ENCODE measurements at regions not wholly inside any gene's neighbourhood (a gene's known extent, or its start where the extent isn't known, plus 50 kb on each side); places are given as distances from the start of the nearest gene placed in this dataset.

DNA sequence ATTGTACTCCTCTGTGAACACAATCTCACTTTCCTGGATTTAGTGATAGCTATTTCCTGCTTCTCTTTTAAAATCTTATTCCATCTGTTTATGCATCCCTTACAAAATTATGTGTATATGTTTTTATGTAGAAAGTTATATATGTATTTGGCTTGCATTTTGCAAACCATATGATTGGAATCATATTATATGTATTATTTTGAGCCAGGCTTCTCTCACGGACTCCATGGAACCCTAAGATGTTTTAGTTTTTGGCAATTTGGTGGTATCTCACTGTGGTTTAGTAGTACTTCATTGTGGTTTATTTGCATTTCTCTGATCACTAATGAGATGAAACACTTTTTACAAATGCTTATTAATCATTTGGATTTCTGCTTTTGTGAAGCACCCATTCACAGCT lies 507.3 kb upstream of the KIRREL3 start:
- Histone ChIP-seq H3K4me3 (ENCODE audit: low read length) (no peak overlapping the region), H3K27me3 (ENCODE audit: low read length) (no peaks in the 10 kb centered on the region), H3K36me3 (ENCODE audit: insufficient read depth, low read length) (no peaks in the 10 kb centered on the region), H2AFZ (ENCODE audit: low read length) (no peak overlapping the region), H3K9ac (ENCODE audit: low read length) (no peak overlapping the region), H3K4me2 (ENCODE audit: low read depth, low read length, poor library complexity, severe bottlenecking) (no peak overlapping the region), H4K20me1 (ENCODE audit: insufficient read depth, low read depth, low read length) (no peaks in the 10 kb centered on the region), H3K79me2 (ENCODE audit: low read length) (no peaks in the 10 kb centered on the region), H3K27ac (ENCODE audit: low read length) (no peak overlapping the region), H3K9me3 (ENCODE audit: low read length) (no peaks in the 10 kb centered on the region), H3K4me1 (ENCODE audit: low read length) (no peaks in the 10 kb centered on the region), H3K9me2 (replicated peaks; ENCODE audit: insufficient read depth, low read length) (no peaks in the 10 kb centered on the region)
- DNase-seq = no peak

DNA sequence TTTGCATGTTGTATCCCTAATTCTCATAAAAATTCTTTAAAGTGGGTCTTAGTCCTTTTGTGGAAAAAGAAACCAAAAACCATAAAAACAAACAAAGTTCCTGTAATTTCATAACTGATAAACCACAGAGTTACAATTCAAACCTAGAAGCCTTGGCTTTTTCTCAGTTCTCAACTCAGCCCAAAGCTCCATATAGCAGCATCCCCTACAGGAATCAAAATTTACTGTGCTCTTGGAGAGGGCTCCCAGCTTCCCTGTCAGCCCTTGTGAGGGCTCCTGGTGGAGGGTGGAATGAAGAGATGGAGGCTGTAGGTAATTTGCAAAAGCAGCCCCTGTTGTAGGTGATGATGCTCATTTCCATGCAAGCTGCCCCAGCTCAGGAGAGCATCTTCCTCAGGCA lies 506.1 kb upstream of the KIRREL3 start:
- Histone ChIP-seq H3K4me3 (ENCODE audit: low read length) (no peak overlapping the region), H3K27ac (ENCODE audit: low read length) (no peak overlapping the region)

GRCh38 chr11:127506126-127506525 lies 505.6 kb upstream of the KIRREL3 start:
- H3K4me1 ChIP-seq (ENCODE audit: low read length) = no peaks in the 10 kb centered on the region
- DNase-seq = no peak
- no peaks in the 10 kb centered on the region for H3K9me3 ChIP-seq (ENCODE audit: low read length)
- no peak overlapping the region for H3K9ac ChIP-seq (ENCODE audit: low read length)
- no peaks in the 10 kb centered on the region for H3K27me3 ChIP-seq (ENCODE audit: low read length)
- H3K4me2 ChIP-seq (ENCODE audit: low read depth, low read length, poor library complexity, severe bottlenecking) = no peak overlapping the region
- no peak overlapping the region for H2AFZ ChIP-seq (ENCODE audit: low read length)
- no peaks in the 10 kb centered on the region for H4K20me1 ChIP-seq (ENCODE audit: insufficient read depth, low read depth, low read length)
- no peak overlapping the region for H3K27ac ChIP-seq (ENCODE audit: low read length)
- no peaks in the 10 kb centered on the region for H3K79me2 ChIP-seq (ENCODE audit: low read length)
- H3K36me3 ChIP-seq (ENCODE audit: insufficient read depth, low read length) = no peaks in the 10 kb centered on the region
- no peaks in the 10 kb centered on the region for H3K9me2 ChIP-seq (replicated peaks; ENCODE audit: insufficient read depth, low read length)
- H3K4me3 ChIP-seq (ENCODE audit: low read length) = no peak overlapping the region

More for the DNA sequence above, 506.1 kb upstream of the KIRREL3 start:
- no peaks in the 10 kb centered on the region for H3K79me2 ChIP-seq (ENCODE audit: low read length)
- H3K9ac ChIP-seq (ENCODE audit: low read length) = no peak overlapping the region
- DNase-seq = no peak
- H4K20me1 ChIP-seq (ENCODE audit: insufficient read depth, low read depth, low read length) = no peaks in the 10 kb centered on the region
- H3K27me3 ChIP-seq (ENCODE audit: low read length) = no peaks in the 10 kb centered on the region
- no peaks in the 10 kb centered on the region for H3K4me1 ChIP-seq (ENCODE audit: low read length)
- no peaks in the 10 kb centered on the region for H3K36me3 ChIP-seq (ENCODE audit: insufficient read depth, low read length)
- H3K9me2 ChIP-seq (replicated peaks; ENCODE audit: insufficient read depth, low read length) = no peaks in the 10 kb centered on the region
- H3K9me3 ChIP-seq (ENCODE audit: low read length) = no peaks in the 10 kb centered on the region
- H2AFZ ChIP-seq (ENCODE audit: low read length) = no peak overlapping the region
- no peak overlapping the region for H3K4me2 ChIP-seq (ENCODE audit: low read depth, low read length, poor library complexity, severe bottlenecking)

DNA sequence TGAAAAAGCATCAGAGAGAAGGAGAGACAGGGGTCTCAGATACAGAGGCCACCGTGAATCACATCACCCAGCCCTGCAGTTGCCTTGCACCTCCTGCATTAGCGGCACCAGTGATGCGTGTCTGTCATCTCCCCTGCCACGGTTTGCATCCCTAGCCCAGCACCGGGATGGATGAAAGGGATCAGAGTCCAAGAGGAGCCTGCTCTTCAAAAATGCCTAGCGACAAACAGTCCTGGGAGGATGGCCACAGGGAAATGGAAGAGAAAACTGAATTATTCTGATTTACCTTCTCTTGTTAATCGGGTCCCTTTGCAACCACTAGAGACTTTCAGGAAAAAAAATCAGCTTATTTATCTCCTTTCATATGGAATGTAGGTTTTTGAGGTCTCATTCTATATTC lies 495.6 kb upstream of the KIRREL3 start:
- no peak for DNase-seq
- Histone ChIP-seq H3K4me1 (ENCODE audit: low read length) (no peaks in the 10 kb centered on the region), H3K4me3 (ENCODE audit: low read length) (no peak overlapping the region), H3K36me3 (ENCODE audit: insufficient read depth, low read length) (no peaks in the 10 kb centered on the region), H2AFZ (ENCODE audit: low read length) (no peak overlapping the region), H3K9me3 (ENCODE audit: low read length) (no peaks in the 10 kb centered on the region), H3K9ac (ENCODE audit: low read length) (no peak overlapping the region), H3K4me2 (ENCODE audit: low read depth, low read length, poor library complexity, severe bottlenecking) (no peak overlapping the region), H3K27ac (ENCODE audit: low read length) (no peak overlapping the region), H3K27me3 (ENCODE audit: low read length) (no peaks in the 10 kb centered on the region), H3K9me2 (replicated peaks; ENCODE audit: insufficient read depth, low read length) (no peaks in the 10 kb centered on the region), H4K20me1 (ENCODE audit: insufficient read depth, low read depth, low read length) (no peaks in the 10 kb centered on the region), H3K79me2 (ENCODE audit: low read length) (no peaks in the 10 kb centered on the region)

DNA sequence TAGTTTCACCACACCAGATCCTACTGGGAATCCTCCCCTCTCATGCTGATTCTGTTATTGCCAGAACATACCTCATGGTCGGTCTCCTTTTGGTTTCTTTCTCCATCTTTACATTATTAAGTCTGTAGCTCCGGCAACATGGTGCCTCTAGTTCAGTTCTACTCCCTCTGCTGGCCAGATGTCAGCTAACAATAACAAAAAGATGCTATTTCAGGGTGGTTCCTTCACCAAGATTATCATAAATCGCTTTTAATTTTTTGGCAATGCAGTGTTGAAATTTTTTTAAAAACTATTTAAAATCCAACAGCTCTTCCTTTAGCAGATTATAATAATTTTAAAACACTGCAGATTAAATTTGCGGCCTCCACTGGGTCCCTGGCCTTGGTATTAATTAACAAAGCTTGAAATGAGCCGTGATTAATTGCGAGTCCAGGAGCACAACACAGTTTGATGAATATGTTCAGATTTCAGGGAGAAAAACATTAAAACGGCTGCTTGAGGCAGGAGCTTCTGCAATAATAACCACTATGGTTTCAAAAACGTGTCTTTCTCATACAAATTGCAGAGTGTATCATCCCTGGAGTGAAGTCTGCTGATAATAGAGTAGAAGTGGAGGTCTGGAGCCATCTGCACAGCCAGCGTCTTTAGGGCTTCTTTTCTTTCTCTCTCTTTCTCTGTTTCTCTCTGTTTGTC lies 492.9 kb upstream of the KIRREL3 start:
- peak; percentile 56 for DNase-seq

DNA sequence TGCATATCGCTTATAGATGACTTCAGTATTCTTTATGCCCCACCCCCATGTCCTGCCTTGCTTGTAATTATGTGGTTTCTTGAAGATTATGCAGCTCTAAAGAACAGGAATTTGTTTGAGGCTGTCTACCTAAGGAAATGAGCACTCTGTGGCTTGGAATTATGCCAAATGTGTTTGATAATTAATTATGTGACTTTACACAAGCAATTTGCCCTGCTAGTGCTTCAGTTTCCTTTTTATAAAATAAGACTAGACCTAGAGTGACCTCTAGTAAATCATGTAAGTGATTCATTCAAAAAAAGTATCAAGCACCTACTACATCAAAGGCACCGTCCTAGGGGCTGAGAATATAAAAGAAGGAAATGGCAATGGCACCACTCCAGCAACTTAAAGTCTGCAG lies 491.5 kb upstream of the KIRREL3 start:
- Histone ChIP-seq H3K36me3 (ENCODE audit: insufficient read depth, low read length) (no peaks in the 10 kb centered on the region), H4K20me1 (ENCODE audit: insufficient read depth, low read depth, low read length) (no peaks in the 10 kb centered on the region), H3K27me3 (ENCODE audit: low read length) (no peaks in the 10 kb centered on the region), H3K4me1 (ENCODE audit: low read length) (no peaks in the 10 kb centered on the region), H3K27ac (ENCODE audit: low read length) (no peak overlapping the region), H2AFZ (ENCODE audit: low read length) (no peak overlapping the region), H3K9ac (ENCODE audit: low read length) (no peak overlapping the region), H3K79me2 (ENCODE audit: low read length) (no peaks in the 10 kb centered on the region), H3K9me3 (ENCODE audit: low read length) (no peaks in the 10 kb centered on the region), H3K4me3 (ENCODE audit: low read length) (no peak overlapping the region), H3K9me2 (replicated peaks; ENCODE audit: insufficient read depth, low read length) (no peaks in the 10 kb centered on the region), H3K4me2 (ENCODE audit: low read depth, low read length, poor library complexity, severe bottlenecking) (no peak overlapping the region)
- no peak for DNase-seq

More for the DNA sequence above, 492.9 kb upstream of the KIRREL3 start:
- no peaks in the 10 kb centered on the region for H3K9me2 ChIP-seq (replicated peaks; ENCODE audit: insufficient read depth, low read length)
- no peak overlapping the region for H2AFZ ChIP-seq (ENCODE audit: low read length)
- H3K9ac ChIP-seq (ENCODE audit: low read length) = no peak overlapping the region
- H4K20me1 ChIP-seq (ENCODE audit: insufficient read depth, low read depth, low read length) = no peaks in the 10 kb centered on the region
- no peak overlapping the region for H3K4me2 ChIP-seq (ENCODE audit: low read depth, low read length, poor library complexity, severe bottlenecking)
- no peak overlapping the region for H3K27ac ChIP-seq (ENCODE audit: low read length)
- H3K36me3 ChIP-seq (ENCODE audit: insufficient read depth, low read length) = no peaks in the 10 kb centered on the region
- no peaks in the 10 kb centered on the region for H3K4me1 ChIP-seq (ENCODE audit: low read length)
- H3K79me2 ChIP-seq (ENCODE audit: low read length) = no peaks in the 10 kb centered on the region
- no peaks in the 10 kb centered on the region for H3K27me3 ChIP-seq (ENCODE audit: low read length)
- H3K9me3 ChIP-seq (ENCODE audit: low read length) = no peaks in the 10 kb centered on the region
- no peak overlapping the region for H3K4me3 ChIP-seq (ENCODE audit: low read length)

DNA sequence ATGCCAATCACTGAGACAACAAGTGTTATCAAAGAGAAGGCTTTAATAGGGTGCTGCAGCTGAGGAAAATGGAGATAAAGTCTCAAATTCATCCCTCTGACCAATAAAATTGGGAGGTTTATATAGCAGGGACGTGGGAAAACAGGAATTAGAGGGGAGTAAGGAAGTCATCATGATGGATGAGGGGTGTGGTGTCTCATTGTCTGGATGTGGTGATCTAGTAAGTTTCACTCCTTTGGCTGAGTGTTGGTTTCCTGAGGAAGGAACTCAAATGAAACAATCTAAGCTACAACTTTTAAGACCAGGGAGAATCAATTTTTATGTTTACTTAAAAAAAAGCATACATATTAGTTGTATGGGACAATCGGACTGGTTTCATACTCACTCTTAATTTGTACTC lies 491.0 kb upstream of the KIRREL3 start:
- Histone ChIP-seq H3K4me2 (ENCODE audit: low read depth, low read length, poor library complexity, severe bottlenecking) (no peak overlapping the region), H3K27ac (ENCODE audit: low read length) (no peak overlapping the region), H3K9me3 (ENCODE audit: low read length) (no peaks in the 10 kb centered on the region), H2AFZ (ENCODE audit: low read length) (no peak overlapping the region), H3K36me3 (ENCODE audit: insufficient read depth, low read length) (no peaks in the 10 kb centered on the region), H3K27me3 (ENCODE audit: low read length) (no peaks in the 10 kb centered on the region), H3K4me1 (ENCODE audit: low read length) (no peaks in the 10 kb centered on the region), H3K9me2 (replicated peaks; ENCODE audit: insufficient read depth, low read length) (no peaks in the 10 kb centered on the region), H3K9ac (ENCODE audit: low read length) (no peak overlapping the region), H4K20me1 (ENCODE audit: insufficient read depth, low read depth, low read length) (no peaks in the 10 kb centered on the region), H3K79me2 (ENCODE audit: low read length) (no peaks in the 10 kb centered on the region), H3K4me3 (ENCODE audit: low read length) (no peak overlapping the region)
- DNase-seq = no peak

GRCh38 chr11:127490896-127491295 lies 490.3 kb upstream of the KIRREL3 start:
- no peak for DNase-seq
- Histone ChIP-seq H3K79me2 (ENCODE audit: low read length) (no peaks in the 10 kb centered on the region), H3K4me3 (ENCODE audit: low read length) (no peak overlapping the region), H3K9ac (ENCODE audit: low read length) (no peak overlapping the region), H3K36me3 (ENCODE audit: insufficient read depth, low read length) (no peaks in the 10 kb centered on the region), H4K20me1 (ENCODE audit: insufficient read depth, low read depth, low read length) (no peaks in the 10 kb centered on the region), H3K9me3 (ENCODE audit: low read length) (no peaks in the 10 kb centered on the region), H3K4me2 (ENCODE audit: low read depth, low read length, poor library complexity, severe bottlenecking) (no peak overlapping the region), H3K9me2 (replicated peaks; ENCODE audit: insufficient read depth, low read length) (no peaks in the 10 kb centered on the region), H2AFZ (ENCODE audit: low read length) (no peak overlapping the region), H3K4me1 (ENCODE audit: low read length) (no peaks in the 10 kb centered on the region), H3K27me3 (ENCODE audit: low read length) (no peaks in the 10 kb centered on the region), H3K27ac (ENCODE audit: low read length) (no peak overlapping the region)

Data from Karpas-422 (cell line).